Testis (tissue), 2 donors: ENCODE measurements at regions not wholly inside any gene's neighbourhood (a gene's known extent, or its start where the extent isn't known, plus 50 kb on each side); places are given as distances from the start of the nearest gene placed in this dataset.

Experiments used
- DNase-seq: peaks from one replicate; pipeline ENCODE4 v3.0.0-alpha.2; 2019
- H3K27ac ChIP-seq, 2 donors: fragments of 200-600 bp; sonication (generic); one replicate each; pipeline ENCODE4 v1.5.1; 2019
- H3K27me3 ChIP-seq: fragments of 200-600 bp; sonication (generic); one replicate; pipeline ENCODE4 v1.5.1; 2019
- H3K36me3 ChIP-seq: fragments of 200-600 bp; sonication (generic); one replicate; pipeline ENCODE4 v1.5.1; 2017; ENCODE audit warnings: low read depth; ENCODE audit errors: missing control alignments
- H3K4me1 ChIP-seq: fragments of 200-600 bp; sonication (generic); one replicate; pipeline ENCODE4 v1.5.1; 2019
- H3K4me3 ChIP-seq, 2 donors: fragments of 200-600 bp; sonication (generic); one replicate each; pipeline ENCODE4 v1.5.1; 2017 to 2019
- H3K9me3 ChIP-seq: fragments of 200-600 bp; sonication (generic); one replicate; pipeline ENCODE4 v1.5.1; 2017
- CTCF ChIP-seq, 3 experiments: fragments of 450-650 bp in 2 of 3; fragments of 200-600 bp in 1 of 3; sonication (generic) in 1 of 3; IDR thresholded peaks; one replicate each; pipeline ENCODE4 v1.5.1; 2016 to 2019; ENCODE audit warnings: antibody characterized with exemption in 3 of 3, mild to moderate bottlenecking in 2 of 3, moderate library complexity in 1 of 3
- POLR2A ChIP-seq: fragments of 450-650 bp; IDR thresholded peaks from one replicate; pipeline ENCODE4 v1.6.1; 2017; ENCODE audit warnings: antibody characterized with exemption, mild to moderate bottlenecking, moderate library complexity
- WGBS, 2 donors: methylation state at CpG; one replicate each; pipeline ENCODE4 v1.1.5; 2018; 5-methylcytosine and 5-hydroxymethylcytosine counted together
- intact Hi-C: fragments of 100-400 bp; cut with DNase I; formaldehyde crosslinking; loops from one replicate; pipeline ENCODE4 v1.15.1; 2023; ENCODE audit warnings: low total_unique reads

GRCh38 chr20:40583205-40583604, 105.8 kb downstream of the MAFB start:
- TF ChIP-seq POLR2A (no peak), CTCF (IDR thresholded peaks at IDR 0.05) (no peak)
- intact Hi-C loops, result no loop called here

DNA sequence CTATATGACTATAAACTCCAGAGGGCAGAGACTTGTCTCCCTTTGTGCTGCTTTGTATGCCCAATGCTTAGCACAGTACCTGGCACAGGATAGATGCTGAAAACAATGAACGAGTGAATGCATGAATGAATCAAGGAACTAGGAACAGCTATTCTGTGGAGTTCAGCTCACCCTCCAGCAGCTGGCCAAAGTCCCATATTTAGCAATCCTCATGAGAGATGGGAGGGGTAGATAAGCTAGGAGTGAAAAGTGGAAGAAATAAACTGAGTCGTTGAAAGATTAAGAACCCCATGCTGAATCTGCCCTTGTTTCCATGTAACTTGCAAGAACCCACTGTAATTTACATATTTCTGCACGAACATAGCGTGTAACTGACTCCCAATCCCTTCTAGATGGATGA, 106.5 kb downstream of the MAFB start:
- Histone ChIP-seq H3K27ac (no peak overlapping the region), H3K4me1 (no peaks in the 10 kb centered on the region), H3K27me3 (no peaks in the 10 kb centered on the region), H3K9me3 (no peaks in the 10 kb centered on the region), H3K4me3 (no peak overlapping the region), H3K36me3 (no peaks in the 10 kb centered on the region)
- intact Hi-C loops, result no loop called here
- WGBS, 2 donors, result 82 to 86% methylated on average over 4 of the region's 4 CpGs
- TF ChIP-seq POLR2A (no peak), CTCF (IDR thresholded peaks at IDR 0.05) (no peak)
- DNase-seq, result no peak

More at GRCh38 chr20:40583205-40583604, 105.8 kb downstream of the MAFB start:
- 88 to 90% methylated on average over 5 to 7 of the region's 7 CpGs for WGBS, 2 donors
- H3K27me3 ChIP-seq, result no peaks in the 10 kb centered on the region
- H3K36me3 ChIP-seq, result no peaks in the 10 kb centered on the region
- DNase-seq, result no peak
- H3K4me1 ChIP-seq, result no peaks in the 10 kb centered on the region
- no peak overlapping the region for H3K27ac ChIP-seq
- no peaks in the 10 kb centered on the region for H3K9me3 ChIP-seq
- H3K4me3 ChIP-seq, result no peak overlapping the region

DNA sequence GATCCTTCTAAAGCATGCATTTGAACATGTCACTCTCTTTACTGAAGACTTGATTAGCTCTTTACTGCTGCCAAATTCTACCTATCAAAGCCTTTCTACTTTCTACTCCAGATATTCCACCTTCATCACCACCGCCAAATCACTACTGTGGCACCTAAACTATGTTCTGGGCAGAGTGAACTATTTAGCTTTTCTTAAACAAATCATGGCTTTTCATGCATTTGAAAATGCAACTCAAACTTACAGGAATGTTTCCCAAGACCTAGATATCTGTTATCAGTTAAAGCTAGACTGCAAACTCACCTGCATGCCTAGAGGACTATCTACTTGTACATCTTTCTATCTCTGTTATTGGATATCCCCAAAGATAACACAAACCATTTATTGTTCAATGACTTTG, 109.3 kb downstream of the MAFB start:
- Histone ChIP-seq H3K27ac (no peak overlapping the region), H3K4me3 (no peak overlapping the region), H3K27me3 (no peaks in the 10 kb centered on the region), H3K36me3 (no peaks in the 10 kb centered on the region), H3K9me3 (no peaks in the 10 kb centered on the region), H3K4me1 (no peaks in the 10 kb centered on the region)
- TF ChIP-seq POLR2A (no peak), CTCF (IDR thresholded peaks at IDR 0.05) (no peak)
- 91 to 96% methylated on average over 1 of the region's 1 CpG for WGBS, 2 donors
- no peak for DNase-seq
- intact Hi-C loops, result no loop called here

DNA sequence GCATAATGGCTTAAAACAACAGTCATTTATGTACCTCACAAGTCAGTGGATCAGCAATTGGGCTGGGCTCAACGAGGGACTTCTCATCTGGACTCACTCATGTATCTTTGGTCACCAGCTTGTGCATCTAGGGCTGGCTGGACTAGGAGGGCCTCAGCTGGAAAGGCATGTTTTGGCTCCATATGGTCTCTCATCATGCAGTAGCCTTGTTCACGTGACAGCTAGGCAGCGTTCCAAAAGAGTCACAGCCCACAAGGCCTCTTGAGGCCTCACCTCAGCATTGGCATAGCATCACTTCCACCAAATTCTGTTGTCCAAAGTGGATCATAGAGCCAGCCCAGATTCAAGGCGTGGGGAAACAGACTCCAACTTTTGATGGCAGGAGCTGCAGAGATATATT, 110.1 kb downstream of the MAFB start:
- DNase-seq, result no peak

More for the DNA sequence above, 110.1 kb downstream of the MAFB start:
- H3K36me3 ChIP-seq, result no peaks in the 10 kb centered on the region
- no peak overlapping the region for H3K27ac ChIP-seq
- WGBS, 2 donors, result 55 to 77% methylated on average over 4 of the region's 4 CpGs
- no peaks in the 10 kb centered on the region for H3K4me1 ChIP-seq
- no peaks in the 10 kb centered on the region for H3K9me3 ChIP-seq
- H3K4me3 ChIP-seq, result no peak overlapping the region
- intact Hi-C loops, result no loop called here
- TF ChIP-seq CTCF (IDR thresholded peaks at IDR 0.05) (no peak), POLR2A (no peak)
- no peaks in the 10 kb centered on the region for H3K27me3 ChIP-seq
